Ishikawa (cell line): ENCODE measurements at regions not wholly inside any gene's neighbourhood (a gene's known extent, or its start where the extent isn't known, plus 50 kb on each side); places are given as distances from the start of the nearest gene placed in this dataset.

Source experiments
- CEBPB ChIP-seq: IDR thresholded peaks from 2 replicates; pipeline ENCODE4 v1.6.1; 2012
- EGR1 ChIP-seq: IDR thresholded peaks from 2 replicates; pipeline ENCODE4 v1.6.1; 2012
- EP300 ChIP-seq: IDR thresholded peaks from 2 replicates; pipeline ENCODE4 v1.6.1; 2012; ENCODE audit warnings: borderline replicate concordance
- FOXM1 ChIP-seq: IDR thresholded peaks from 2 replicates; pipeline ENCODE4 v1.6.1; 2012; ENCODE audit warnings: low read depth, borderline replicate concordance
- NFIC ChIP-seq: IDR thresholded peaks from 2 replicates; pipeline ENCODE4 v1.6.1; 2012
- RAD21 ChIP-seq: IDR thresholded peaks from 2 replicates; pipeline ENCODE4 v1.6.1; 2012; ENCODE audit warnings: low read depth
- TAF1 ChIP-seq: IDR thresholded peaks from 2 replicates; pipeline ENCODE4 v1.6.1; 2012; ENCODE audit warnings: low read depth, mild to moderate bottlenecking
- TCF12 ChIP-seq: IDR thresholded peaks from 2 replicates; pipeline ENCODE4 v1.6.1; 2012; ENCODE audit warnings: low read depth
- TEAD4 ChIP-seq: IDR thresholded peaks from 2 replicates; pipeline ENCODE4 v1.6.1; 2012
- YY1 ChIP-seq: IDR thresholded peaks from 2 replicates; pipeline ENCODE4 v1.6.1; 2012; ENCODE audit warnings: low read depth
- ZBTB7A ChIP-seq: IDR thresholded peaks from 2 replicates; pipeline ENCODE4 v1.6.1; 2012; ENCODE audit warnings: low read depth
- TF ChIP-seq, protein P1 (sequence below): IDR thresholded peaks from 2 replicates; pipeline ENCODE4 v1.6.1; 2012
- TF ChIP-seq, protein P2 (sequence below): IDR thresholded peaks from 2 replicates; pipeline ENCODE4 v1.6.1; 2012; ENCODE audit warnings: low read depth, mild to moderate bottlenecking
- TF ChIP-seq, protein P3 (sequence below): IDR thresholded peaks from 2 replicates; pipeline ENCODE4 v1.6.1; 2012

DNA sequence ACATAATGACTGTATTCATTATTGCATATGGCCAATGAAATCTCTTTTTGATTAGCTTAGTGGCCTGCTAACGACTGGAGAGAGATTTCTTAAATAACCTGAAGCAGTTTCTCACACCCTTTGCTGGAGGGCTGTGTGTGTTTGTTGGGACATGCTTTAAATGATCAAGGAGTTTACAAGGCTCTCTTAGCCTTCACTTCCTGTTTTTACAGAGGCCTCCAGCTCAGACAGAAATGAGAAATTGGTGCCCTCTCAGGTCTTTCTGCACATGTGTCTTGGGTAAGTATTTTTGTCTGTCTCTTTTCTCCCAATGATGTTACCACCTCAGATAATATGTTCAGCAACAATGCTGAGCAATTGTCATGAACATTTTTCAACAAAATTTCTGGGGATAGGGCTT lies 884.4 kb upstream of the CNTN5 start:
- TF ChIP-seq TAF1 (no peak), RAD21 (no peak), FOXM1 (no peak), EGR1 (no peak), CEBPB (no peak), TEAD4 (no peak), EP300 (no peak), NFIC (no peak), YY1 (no peak), ZBTB7A (no peak), TCF12 (no peak)
- TF ChIP-seq, protein P1, sequence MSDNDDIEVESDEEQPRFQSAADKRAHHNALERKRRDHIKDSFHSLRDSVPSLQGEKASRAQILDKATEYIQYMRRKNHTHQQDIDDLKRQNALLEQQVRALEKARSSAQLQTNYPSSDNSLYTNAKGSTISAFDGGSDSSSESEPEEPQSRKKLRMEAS, result no peak
- TF ChIP-seq, protein P2, sequence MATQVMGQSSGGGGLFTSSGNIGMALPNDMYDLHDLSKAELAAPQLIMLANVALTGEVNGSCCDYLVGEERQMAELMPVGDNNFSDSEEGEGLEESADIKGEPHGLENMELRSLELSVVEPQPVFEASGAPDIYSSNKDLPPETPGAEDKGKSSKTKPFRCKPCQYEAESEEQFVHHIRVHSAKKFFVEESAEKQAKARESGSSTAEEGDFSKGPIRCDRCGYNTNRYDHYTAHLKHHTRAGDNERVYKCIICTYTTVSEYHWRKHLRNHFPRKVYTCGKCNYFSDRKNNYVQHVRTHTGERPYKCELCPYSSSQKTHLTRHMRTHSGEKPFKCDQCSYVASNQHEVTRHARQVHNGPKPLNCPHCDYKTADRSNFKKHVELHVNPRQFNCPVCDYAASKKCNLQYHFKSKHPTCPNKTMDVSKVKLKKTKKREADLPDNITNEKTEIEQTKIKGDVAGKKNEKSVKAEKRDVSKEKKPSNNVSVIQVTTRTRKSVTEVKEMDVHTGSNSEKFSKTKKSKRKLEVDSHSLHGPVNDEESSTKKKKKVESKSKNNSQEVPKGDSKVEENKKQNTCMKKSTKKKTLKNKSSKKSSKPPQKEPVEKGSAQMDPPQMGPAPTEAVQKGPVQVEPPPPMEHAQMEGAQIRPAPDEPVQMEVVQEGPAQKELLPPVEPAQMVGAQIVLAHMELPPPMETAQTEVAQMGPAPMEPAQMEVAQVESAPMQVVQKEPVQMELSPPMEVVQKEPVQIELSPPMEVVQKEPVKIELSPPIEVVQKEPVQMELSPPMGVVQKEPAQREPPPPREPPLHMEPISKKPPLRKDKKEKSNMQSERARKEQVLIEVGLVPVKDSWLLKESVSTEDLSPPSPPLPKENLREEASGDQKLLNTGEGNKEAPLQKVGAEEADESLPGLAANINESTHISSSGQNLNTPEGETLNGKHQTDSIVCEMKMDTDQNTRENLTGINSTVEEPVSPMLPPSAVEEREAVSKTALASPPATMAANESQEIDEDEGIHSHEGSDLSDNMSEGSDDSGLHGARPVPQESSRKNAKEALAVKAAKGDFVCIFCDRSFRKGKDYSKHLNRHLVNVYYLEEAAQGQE, result no peak
- TF ChIP-seq, protein P3, sequence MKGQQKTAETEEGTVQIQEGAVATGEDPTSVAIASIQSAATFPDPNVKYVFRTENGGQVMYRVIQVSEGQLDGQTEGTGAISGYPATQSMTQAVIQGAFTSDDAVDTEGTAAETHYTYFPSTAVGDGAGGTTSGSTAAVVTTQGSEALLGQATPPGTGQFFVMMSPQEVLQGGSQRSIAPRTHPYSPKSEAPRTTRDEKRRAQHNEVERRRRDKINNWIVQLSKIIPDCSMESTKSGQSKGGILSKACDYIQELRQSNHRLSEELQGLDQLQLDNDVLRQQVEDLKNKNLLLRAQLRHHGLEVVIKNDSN, result no peak
